ENCODE measurements at regions not wholly inside any gene's neighbourhood (a gene's known extent, or its start where the extent isn't known, plus 50 kb on each side); places are given as distances from the start of the nearest gene placed in this dataset.

GRCh38 chr18:39434223-39434920 is 1868.8 kb upstream of the CELF4 start:
- DNase-seq (ENCODE audit: low read depth in 2 of 2), result no peak

GRCh38 chr18:39425172-39425850 is 1859.7 kb upstream of the CELF4 start:
- DNase-seq (ENCODE audit: low read depth in 2 of 2), result no peak

GRCh38 chr18:39424261-39424660 is 1858.7 kb upstream of the CELF4 start:
- no peak for DNase-seq (ENCODE audit: low read depth in 2 of 2)

GRCh38 chr18:39421276-39421675 is 1855.7 kb upstream of the CELF4 start:
- no peak for DNase-seq (ENCODE audit: low read depth in 2 of 2)

GRCh38 chr18:39419315-39419714 is 1853.7 kb upstream of the CELF4 start:
- no peak for DNase-seq (ENCODE audit: low read depth in 2 of 2)

- no peak for DNase-seq (ENCODE audit: low read depth in 2 of 2)
These were observed 1849.9 kb upstream of the CELF4 start for GRCh38 chr18:39415471-39415870.

- DNase-seq (ENCODE audit: low read depth in 2 of 2), result peak in 1 of 2 donors; percentile 81
These were observed 1848.6 kb upstream of the CELF4 start for GRCh38 chr18:39414009-39414700.

GRCh38 chr18:39406941-39407340 is 1841.3 kb upstream of the CELF4 start:
- no peak for DNase-seq (ENCODE audit: low read depth in 2 of 2)

- no peak for DNase-seq (ENCODE audit: low read depth in 2 of 2)
These were observed 1837.5 kb upstream of the CELF4 start for GRCh38 chr18:39403121-39403520.

- DNase-seq (ENCODE audit: low read depth in 2 of 2), result no peak
These were observed 1834.1 kb upstream of the CELF4 start for GRCh38 chr18:39399662-39400061.

- no peak for DNase-seq (ENCODE audit: low read depth in 2 of 2)
These were observed 1830.6 kb upstream of the CELF4 start for GRCh38 chr18:39396168-39396567.

- DNase-seq (ENCODE audit: low read depth in 2 of 2), result no peak
These were observed 1824.3 kb upstream of the CELF4 start for GRCh38 chr18:39389800-39390379.

- DNase-seq (ENCODE audit: low read depth in 2 of 2), result no peak
These were observed 1815.3 kb upstream of the CELF4 start for GRCh38 chr18:39380866-39381265.

- no peak for DNase-seq (ENCODE audit: low read depth in 2 of 2)
These were observed 1814.7 kb upstream of the CELF4 start for GRCh38 chr18:39380186-39380725.

GRCh38 chr18:39375066-39375465 is 1809.5 kb upstream of the CELF4 start:
- no peak for DNase-seq (ENCODE audit: low read depth in 2 of 2)

GRCh38 chr18:39371996-39372395 is 1806.4 kb upstream of the CELF4 start:
- no peak for DNase-seq (ENCODE audit: low read depth in 2 of 2)

- peak in 1 of 2 donors; percentile 3 for DNase-seq (ENCODE audit: low read depth in 2 of 2)
These were observed 1801.1 kb upstream of the CELF4 start for GRCh38 chr18:39366656-39367055.

GRCh38 chr18:39365836-39366485 is 1800.4 kb upstream of the CELF4 start:
- no peak for DNase-seq (ENCODE audit: low read depth in 2 of 2)

GRCh38 chr18:39360072-39360471 is 1794.5 kb upstream of the CELF4 start:
- no peak for DNase-seq (ENCODE audit: low read depth in 2 of 2)

GRCh38 chr18:39359636-39360035 is 1794.0 kb upstream of the CELF4 start:
- DNase-seq (ENCODE audit: low read depth in 2 of 2), result no peak

- no peak for DNase-seq (ENCODE audit: low read depth in 2 of 2)
These were observed 1785.3 kb upstream of the CELF4 start for GRCh38 chr18:39350945-39351344.
